ENCODE measurements at regions not wholly inside any gene's neighbourhood (a gene's known extent, or its start where the extent isn't known, plus 50 kb on each side); places are given as distances from the start of the nearest gene placed in this dataset.

DNA sequence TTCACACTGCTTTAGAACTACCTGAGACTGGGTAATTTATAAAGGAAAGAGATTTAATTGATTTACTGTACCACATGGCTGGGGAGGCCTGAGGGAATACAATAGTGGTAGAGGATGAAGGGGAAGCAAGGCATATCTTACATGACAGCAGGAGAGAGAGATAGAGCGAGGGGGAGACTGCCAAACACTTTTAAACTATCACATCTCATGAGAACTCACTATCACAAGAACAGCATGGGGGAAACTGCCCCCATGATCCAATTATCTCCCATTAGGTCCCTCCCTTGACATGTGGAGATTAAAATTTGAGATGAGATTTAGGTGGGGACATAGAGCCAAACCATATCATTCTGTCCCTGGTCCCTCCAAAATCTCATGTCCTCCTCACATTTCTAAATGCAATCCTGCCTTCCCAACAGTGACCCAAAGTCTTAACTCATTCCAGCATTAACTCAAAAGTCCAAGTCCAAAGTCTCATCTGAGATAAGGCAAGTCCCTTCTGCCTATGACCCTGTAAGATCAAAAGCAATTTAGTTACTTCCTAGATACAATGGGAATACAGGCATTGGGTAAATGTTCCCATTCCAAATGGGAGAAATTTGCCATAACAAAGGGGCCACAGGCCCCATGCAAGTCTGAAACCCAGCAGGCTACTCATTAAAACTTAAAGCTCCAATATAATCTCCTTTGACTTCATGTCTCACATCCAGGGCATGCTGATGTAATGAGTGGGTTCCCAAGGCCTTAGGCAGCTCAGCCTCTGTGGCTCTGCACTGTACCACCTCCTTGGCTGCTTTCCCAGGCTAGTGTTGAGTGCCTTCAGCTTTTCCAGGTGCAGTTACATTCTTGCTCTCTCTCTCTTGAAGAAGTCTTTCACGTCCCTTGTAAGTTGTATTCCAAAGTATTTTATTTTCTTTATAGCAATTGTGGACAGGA is 481.7 kb upstream of the TGFBR2 start:
- TF ChIP-seq JUND (IDR thresholded peaks at IDR 0.05; ENCODE audit: low read depth) = no peak
- in situ Hi-C loops (cut with HindIII; ENCODE audit: low pct_unique_long_range_greater_than_20kb, low sequenced_read_pairs) = no loop called here
- no peak for DNase-seq (ENCODE audit: low read depth in 1 of 2, low spot score in 1 of 2)

DNA sequence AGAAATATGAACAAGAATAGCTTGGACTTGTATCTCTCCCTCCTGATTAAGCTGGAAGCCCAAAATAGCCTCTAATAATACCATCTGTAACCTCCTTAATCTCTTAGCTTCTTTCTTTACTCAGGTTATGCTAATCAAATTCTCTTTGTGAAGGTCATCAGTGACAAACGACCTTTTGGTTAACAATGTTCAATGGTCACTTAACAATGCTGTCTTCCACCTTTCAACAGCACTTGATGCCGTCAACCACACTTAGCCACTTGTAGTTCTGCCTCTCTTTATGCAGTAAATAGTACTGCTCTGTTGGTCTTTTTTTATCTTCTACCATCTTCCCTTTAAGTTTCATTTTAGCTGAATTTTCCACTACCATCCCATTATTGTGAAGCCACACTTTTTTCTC is 476.6 kb upstream of the TGFBR2 start:
- TF ChIP-seq JUND (IDR thresholded peaks at IDR 0.05; ENCODE audit: low read depth) = no peak
- no peak for DNase-seq (ENCODE audit: low read depth in 1 of 2, low spot score in 1 of 2)
- in situ Hi-C loops (cut with HindIII; ENCODE audit: low pct_unique_long_range_greater_than_20kb, low sequenced_read_pairs) = no loop called here

DNA sequence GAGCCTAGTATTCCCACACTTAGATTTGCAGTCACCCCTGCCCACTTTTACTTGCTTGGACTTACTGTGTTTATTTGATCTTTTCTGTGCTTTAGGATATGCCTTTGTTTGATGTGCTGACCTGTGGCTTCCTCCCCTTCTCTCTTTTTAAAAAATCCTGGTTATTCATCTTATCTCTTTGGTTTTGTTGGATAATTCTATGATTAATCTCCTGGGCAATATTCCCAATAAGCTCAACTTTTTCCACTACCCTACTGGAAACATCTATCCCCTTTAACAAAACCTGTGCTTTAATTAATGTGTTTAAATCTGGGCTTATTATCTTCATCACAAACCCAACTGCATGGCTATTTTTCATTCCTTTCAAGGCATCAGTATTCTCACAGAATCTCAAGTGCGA is 476.0 kb upstream of the TGFBR2 start:
- no peak for DNase-seq (ENCODE audit: low read depth in 1 of 2, low spot score in 1 of 2)
- in situ Hi-C loops (cut with HindIII; ENCODE audit: low pct_unique_long_range_greater_than_20kb, low sequenced_read_pairs) = no loop called here
- no peak for TF ChIP-seq JUND (IDR thresholded peaks at IDR 0.05; ENCODE audit: low read depth)

DNA sequence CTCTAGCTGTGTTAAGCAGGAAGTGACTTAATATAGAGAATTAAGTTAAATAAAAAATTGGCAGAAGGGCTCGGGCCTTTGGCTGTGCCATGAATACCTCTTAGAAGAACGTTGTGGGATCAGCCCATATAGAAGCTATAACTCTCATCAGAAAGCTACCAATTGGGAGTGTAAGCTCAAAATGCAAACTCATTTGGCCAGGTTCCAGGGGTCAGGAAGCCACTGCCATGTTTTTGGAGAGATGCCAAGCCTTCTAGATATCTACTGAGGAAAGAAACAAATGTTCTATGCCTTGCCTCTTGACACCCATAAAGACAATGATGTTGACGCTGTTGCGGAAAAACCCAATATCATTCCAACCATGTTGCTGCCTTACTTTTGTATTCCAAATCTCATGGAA is 475.2 kb upstream of the TGFBR2 start:
- TF ChIP-seq JUND (IDR thresholded peaks at IDR 0.05; ENCODE audit: low read depth) = no peak
- DNase-seq (ENCODE audit: low read depth in 1 of 2, low spot score in 1 of 2) = no peak
- in situ Hi-C loops (cut with HindIII; ENCODE audit: low pct_unique_long_range_greater_than_20kb, low sequenced_read_pairs) = no loop called here

DNA sequence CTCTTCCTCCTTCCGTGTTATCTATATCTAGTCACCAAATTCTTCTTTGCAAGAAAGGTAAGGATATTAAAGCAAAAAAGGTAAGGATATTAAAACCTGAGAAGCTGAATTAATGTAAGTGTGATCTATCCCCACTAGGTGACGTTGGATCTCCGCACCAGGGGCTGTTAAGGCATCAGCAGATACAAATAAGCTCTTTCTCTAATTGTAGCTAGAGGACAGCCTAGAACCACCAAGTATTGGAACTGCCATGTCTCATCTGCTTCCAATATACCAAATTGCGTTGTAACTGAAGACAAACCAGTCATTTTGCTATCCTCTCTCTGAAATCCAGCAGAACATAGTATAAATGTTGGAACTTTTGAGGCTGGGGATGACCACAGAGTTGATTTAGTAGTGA is 471.2 kb upstream of the TGFBR2 start:
- no peak for TF ChIP-seq JUND (IDR thresholded peaks at IDR 0.05; ENCODE audit: low read depth)
- no peak for DNase-seq (ENCODE audit: low read depth in 1 of 2, low spot score in 1 of 2)
- in situ Hi-C loops (cut with HindIII; ENCODE audit: low pct_unique_long_range_greater_than_20kb, low sequenced_read_pairs) = no loop called here

DNA sequence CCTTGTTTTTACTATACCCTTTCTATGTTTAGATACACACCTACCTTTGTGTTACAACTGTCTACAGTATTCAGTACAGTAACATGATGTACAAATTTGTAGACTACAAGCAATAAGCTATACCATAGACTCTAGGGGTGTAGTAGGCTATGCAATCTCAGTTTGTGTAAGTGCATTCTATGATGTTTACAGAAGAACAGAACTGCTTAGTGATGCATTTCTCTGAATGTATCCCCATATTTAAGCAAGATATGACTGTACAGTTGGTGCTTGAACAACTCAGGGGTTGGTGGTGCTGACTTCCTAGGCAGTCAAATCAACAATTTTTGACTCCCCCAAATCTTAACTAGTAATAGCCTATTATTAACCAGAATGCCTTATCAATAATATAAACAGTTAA is 467.1 kb upstream of the TGFBR2 start:
- DNase-seq (ENCODE audit: low read depth in 1 of 2, low spot score in 1 of 2) = no peak
- in situ Hi-C loops (cut with HindIII; ENCODE audit: low pct_unique_long_range_greater_than_20kb, low sequenced_read_pairs) = no loop called here
- no peak for TF ChIP-seq JUND (IDR thresholded peaks at IDR 0.05; ENCODE audit: low read depth)

DNA sequence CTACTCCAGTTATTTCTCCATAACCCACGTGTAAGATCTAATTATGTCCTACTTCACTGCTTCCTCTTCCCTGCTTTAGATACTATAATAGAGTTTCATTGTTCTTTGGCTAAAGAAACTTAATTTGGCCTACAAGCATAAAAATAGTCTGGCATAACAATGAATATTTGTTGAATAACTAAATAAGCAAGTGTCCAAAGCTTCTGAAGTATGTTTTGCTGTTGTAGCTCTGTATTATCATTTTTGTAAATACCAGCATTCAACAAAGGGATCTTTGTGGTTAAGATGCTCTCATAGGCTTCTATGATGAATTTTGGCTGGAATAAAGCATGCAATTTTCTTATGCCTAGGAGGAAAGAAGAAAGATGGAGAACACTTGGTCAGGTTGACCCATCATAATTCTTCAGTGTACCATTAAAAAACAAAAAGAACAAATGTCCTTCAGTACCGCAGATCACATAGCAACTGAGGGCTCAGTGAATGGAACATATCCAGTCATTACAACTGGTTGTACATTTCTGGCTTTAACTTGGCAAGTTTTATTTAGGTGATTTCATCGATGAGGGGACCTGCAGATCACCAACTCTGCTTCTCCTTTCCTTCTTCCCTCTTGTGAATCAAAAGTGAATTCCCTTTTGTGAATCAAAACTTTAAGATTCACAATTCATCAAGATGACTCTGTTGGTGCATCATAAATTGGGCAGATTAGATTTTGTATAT is 465.9 kb upstream of the TGFBR2 start:
- no peak for TF ChIP-seq JUND (IDR thresholded peaks at IDR 0.05; ENCODE audit: low read depth)
- in situ Hi-C loops (cut with HindIII; ENCODE audit: low pct_unique_long_range_greater_than_20kb, low sequenced_read_pairs) = no loop called here
- no peak for DNase-seq (ENCODE audit: low read depth in 1 of 2, low spot score in 1 of 2)

DNA sequence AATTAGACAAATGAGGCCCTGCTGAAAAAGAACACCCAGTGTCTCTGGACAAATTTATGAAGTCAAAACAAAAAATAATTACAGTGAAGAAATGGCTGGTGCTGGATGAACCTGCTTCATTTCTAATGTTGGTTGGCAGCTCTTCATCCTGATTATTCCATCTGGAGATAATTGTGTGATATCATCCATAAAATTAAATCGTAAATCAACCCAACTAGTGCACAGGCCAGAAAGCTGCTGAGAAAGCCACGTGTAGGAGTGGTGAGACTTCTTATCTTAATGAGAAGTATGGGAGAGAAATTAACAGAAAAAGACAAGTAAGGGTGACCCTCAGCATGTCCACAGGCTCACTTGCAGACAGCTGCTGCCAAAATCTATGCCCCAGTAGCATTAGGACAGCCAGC is 465.2 kb upstream of the TGFBR2 start:
- no peak for DNase-seq (ENCODE audit: low read depth in 1 of 2, low spot score in 1 of 2)
- no peak for TF ChIP-seq JUND (IDR thresholded peaks at IDR 0.05; ENCODE audit: low read depth)
- in situ Hi-C loops (cut with HindIII; ENCODE audit: low pct_unique_long_range_greater_than_20kb, low sequenced_read_pairs) = no loop called here

DNA sequence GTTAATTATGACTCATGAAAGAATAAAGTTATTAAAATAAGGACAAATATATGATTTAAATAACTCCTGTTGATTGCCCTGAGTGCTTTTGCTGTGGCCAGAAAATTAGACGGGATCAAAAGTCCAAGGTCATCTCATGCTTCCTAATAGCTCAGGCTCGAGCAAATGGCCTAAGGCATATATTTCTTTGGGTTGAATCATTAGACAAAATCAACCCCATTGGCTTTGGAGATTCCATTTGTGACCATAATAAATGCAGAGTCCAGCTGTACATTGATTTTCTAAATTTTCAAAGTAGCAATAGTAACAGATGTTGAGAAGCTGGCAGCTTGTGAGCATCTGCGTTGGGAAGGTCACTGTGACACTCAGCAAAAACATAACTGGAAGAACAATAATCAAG is 464.5 kb upstream of the TGFBR2 start:
- no peak for DNase-seq (ENCODE audit: low read depth in 1 of 2, low spot score in 1 of 2)
- in situ Hi-C loops (cut with HindIII; ENCODE audit: low pct_unique_long_range_greater_than_20kb, low sequenced_read_pairs) = no loop called here
- TF ChIP-seq JUND (IDR thresholded peaks at IDR 0.05; ENCODE audit: low read depth) = no peak

DNA sequence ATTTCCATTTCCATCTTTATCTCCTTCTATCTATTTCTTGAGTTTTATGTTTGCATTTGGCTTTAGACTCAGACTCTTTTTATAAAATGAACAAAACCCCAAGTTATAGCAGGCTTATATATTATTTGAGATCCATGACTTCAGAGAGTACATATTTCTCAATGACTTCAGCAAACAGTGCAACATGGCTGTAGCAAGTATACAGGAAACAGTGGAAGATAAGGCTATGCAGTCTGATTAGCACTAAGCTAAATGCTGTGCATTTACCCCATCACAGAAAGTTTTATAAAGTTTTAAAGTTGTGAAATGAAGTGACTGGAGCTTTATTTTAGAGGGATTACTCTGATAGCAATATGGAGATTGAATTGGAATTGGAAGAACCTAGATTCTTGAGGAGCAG is 463.5 kb upstream of the TGFBR2 start:
- no peak for DNase-seq (ENCODE audit: low read depth in 1 of 2, low spot score in 1 of 2)
- no peak for TF ChIP-seq JUND (IDR thresholded peaks at IDR 0.05; ENCODE audit: low read depth)
- in situ Hi-C loops (cut with HindIII; ENCODE audit: low pct_unique_long_range_greater_than_20kb, low sequenced_read_pairs) = no loop called here

DNA sequence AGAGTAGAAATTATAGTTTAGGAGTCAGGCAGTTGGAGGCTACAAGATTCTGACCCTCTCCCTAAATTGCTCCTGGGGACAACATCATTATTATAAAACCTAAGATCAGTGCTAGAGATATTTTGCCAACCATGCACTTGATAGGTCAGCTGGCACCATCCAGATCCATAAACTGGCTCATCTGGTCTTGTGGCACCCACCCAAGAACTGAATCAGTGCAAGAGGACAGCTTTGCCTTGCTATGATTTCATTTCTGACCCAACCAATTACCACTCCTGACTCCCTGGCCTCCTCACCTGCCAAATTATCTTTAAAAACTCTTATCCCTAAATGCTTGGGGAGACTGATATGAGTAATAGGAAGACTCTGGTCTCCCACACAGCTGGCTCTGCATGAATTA is 461.1 kb upstream of the TGFBR2 start:
- TF ChIP-seq JUND (IDR thresholded peaks at IDR 0.05; ENCODE audit: low read depth) = no peak
- in situ Hi-C loops (cut with HindIII; ENCODE audit: low pct_unique_long_range_greater_than_20kb, low sequenced_read_pairs) = no loop called here
- DNase-seq (ENCODE audit: low read depth in 1 of 2, low spot score in 1 of 2) = no peak

DNA sequence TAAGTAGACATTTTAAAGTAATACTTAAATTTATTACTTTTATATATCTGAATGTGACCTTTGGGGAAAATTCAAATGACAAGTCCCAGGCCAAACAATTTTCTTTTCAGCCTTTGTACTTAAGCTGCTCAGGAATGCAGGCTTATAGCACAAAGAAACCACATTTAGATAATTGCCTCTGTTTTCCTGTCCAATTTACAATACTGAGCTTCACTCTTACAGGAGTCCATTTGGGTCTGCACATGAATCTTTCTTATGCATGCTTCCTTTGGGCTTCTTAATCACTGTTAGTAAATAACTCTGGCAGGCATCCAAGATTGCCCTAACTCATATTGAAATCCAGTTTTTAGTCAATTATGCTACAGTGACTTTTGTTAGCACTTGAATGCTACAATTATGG is 459.4 kb upstream of the TGFBR2 start:
- no peak for TF ChIP-seq JUND (IDR thresholded peaks at IDR 0.05; ENCODE audit: low read depth)
- in situ Hi-C loops (cut with HindIII; ENCODE audit: low pct_unique_long_range_greater_than_20kb, low sequenced_read_pairs) = no loop called here
- DNase-seq (ENCODE audit: low read depth in 1 of 2, low spot score in 1 of 2) = no peak

DNA sequence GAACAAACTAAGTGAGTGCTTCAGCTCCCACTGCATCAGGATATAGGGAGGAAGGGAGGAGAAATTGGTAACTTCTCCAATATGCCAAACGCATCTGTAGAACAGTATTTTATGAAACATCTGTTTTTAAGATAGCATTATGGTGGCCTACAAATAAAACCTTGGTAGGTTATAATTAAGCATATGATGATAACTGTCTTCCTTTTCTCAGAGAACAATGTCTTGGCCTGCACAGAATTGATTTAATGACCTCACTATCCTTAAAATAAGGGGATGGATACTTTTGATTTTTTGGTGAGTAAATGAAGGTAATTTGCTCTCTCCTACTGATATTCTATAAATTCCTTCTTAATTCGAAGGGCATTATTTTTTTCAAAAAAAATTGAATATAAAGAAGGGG is 451.5 kb upstream of the TGFBR2 start:
- in situ Hi-C loops (cut with HindIII; ENCODE audit: low pct_unique_long_range_greater_than_20kb, low sequenced_read_pairs) = no loop called here
- no peak for DNase-seq (ENCODE audit: low read depth in 1 of 2, low spot score in 1 of 2)
- TF ChIP-seq JUND (IDR thresholded peaks at IDR 0.05; ENCODE audit: low read depth) = no peak
